GM19035 (cell line): ENCODE measurements at regions not wholly inside any gene's neighbourhood (a gene's known extent, or its start where the extent isn't known, plus 50 kb on each side); places are given as distances from the start of the nearest gene placed in this dataset.

Experiments used
- ATAC-seq: cut with Tn5 transposase; IDR thresholded peaks from one replicate; pipeline ENCODE4 v1.9.1; 2021; ENCODE audit not compliant: unreplicated experiment

GRCh38 chr2:2561346-2562095, 230.4 kb upstream of the MYT1L start:
- no peak for ATAC-seq

- ATAC-seq = no peak
These were observed 229.4 kb upstream of the MYT1L start for GRCh38 chr2:2560374-2561015.

GRCh38 chr2:2558476-2558875, 227.4 kb upstream of the MYT1L start:
- no peak for ATAC-seq

GRCh38 chr2:2557475-2557874, 226.4 kb upstream of the MYT1L start:
- no peak for ATAC-seq

- no peak for ATAC-seq
These were observed 219.8 kb upstream of the MYT1L start for GRCh38 chr2:2550856-2551255.

GRCh38 chr2:2547911-2548310, 216.8 kb upstream of the MYT1L start:
- no peak for ATAC-seq

GRCh38 chr2:2547451-2547850, 216.4 kb upstream of the MYT1L start:
- ATAC-seq = no peak

GRCh38 chr2:2546046-2546445, 215.0 kb upstream of the MYT1L start:
- ATAC-seq = no peak

- ATAC-seq = no peak
These were observed 212.0 kb upstream of the MYT1L start for GRCh38 chr2:2542966-2543611.

GRCh38 chr2:2542316-2542715, 211.2 kb upstream of the MYT1L start:
- no peak for ATAC-seq

GRCh38 chr2:2540406-2540805, 209.3 kb upstream of the MYT1L start:
- ATAC-seq = no peak

GRCh38 chr2:2536416-2537056, 205.5 kb upstream of the MYT1L start:
- no peak for ATAC-seq

GRCh38 chr2:2530334-2530733, 199.3 kb upstream of the MYT1L start:
- ATAC-seq = no peak

GRCh38 chr2:2528846-2529245, 197.8 kb upstream of the MYT1L start:
- ATAC-seq = no peak

GRCh38 chr2:2527148-2527547, 196.1 kb upstream of the MYT1L start:
- no peak for ATAC-seq

GRCh38 chr2:2524348-2524941, 193.4 kb upstream of the MYT1L start:
- ATAC-seq = no peak

GRCh38 chr2:2523461-2524347, 192.6 kb upstream of the MYT1L start:
- ATAC-seq = no peak

- no peak for ATAC-seq
These were observed 189.3 kb upstream of the MYT1L start for GRCh38 chr2:2520401-2520811.

GRCh38 chr2:2519381-2519780, 188.3 kb upstream of the MYT1L start:
- no peak for ATAC-seq

- no peak for ATAC-seq
These were observed 186.3 kb upstream of the MYT1L start for GRCh38 chr2:2517399-2517798.
